Neural progenitor cell (in vitro differentiated cells): ENCODE measurements at regions not wholly inside any gene's neighbourhood (a gene's known extent, or its start where the extent isn't known, plus 50 kb on each side); places are given as distances from the start of the nearest gene placed in this dataset.
"Not testable (repeated sequence)": the region's sequence is repeated elsewhere in the genome, so short reads cannot be mapped to it uniquely, and the experiment has no call there.

ENCODE experiments used
- CTCF ChIP-seq: fragments of 200-600 bp; sonication (generic); IDR thresholded peaks from 2 replicates; pipeline ENCODE4 v1.5.1; 2017; ENCODE audit warnings: antibody characterized with exemption, mild to moderate bottlenecking
- EZH2 ChIP-seq: fragments of 200-600 bp; sonication (generic); IDR thresholded peaks from 2 replicates; pipeline ENCODE4 v1.6.1; 2017; ENCODE audit warnings: antibody characterized with exemption, mild to moderate bottlenecking, moderate library complexity

- TF ChIP-seq CTCF, EZH2: not testable (repeated sequence)
These were observed 139.0 kb upstream of the NUDT4 start for GRCh38 chr12:93238512-93239262.
